HEK293 (cell line): ENCODE measurements at regions not wholly inside any gene's neighbourhood (a gene's known extent, or its start where the extent isn't known, plus 50 kb on each side); places are given as distances from the start of the nearest gene placed in this dataset.

Source experiments
- CTCF ChIA-PET: fragments of 350-600 bp; formaldehyde crosslinking; extraction: SDS; loops from one replicate; lab custom pipeline; 2021; ENCODE audit warnings: antibody characterized with exemption; lab: Yijun Ruan, JAX
- POLR2A ChIA-PET: fragments of 300-600 bp; formaldehyde crosslinking; extraction: SDS; loops from one replicate; lab custom pipeline; 2020; ENCODE audit warnings: antibody characterized with exemption, inconsistent platforms; lab: Yijun Ruan, JAX
- H3K27ac ChIP-seq: fragments of 200-500 bp; sonication (Bioruptor generic); 2 replicates; pipeline ENCODE4 v1.5.1; 2014; ENCODE audit warnings: low read depth, low read length, control low read depth, inconsistent platforms; ENCODE audit errors: extremely low read depth
- H3K36me3 ChIP-seq, 2 experiments: fragments of 200-500 bp in 1 of 2; sonication (Bioruptor generic) in 1 of 2; 1 replicate in 1 of 2; 2 replicates in 1 of 2; pipeline ENCODE4 v1.5.1; 2014 to 2017; ENCODE audit warnings: inconsistent platforms in 2 of 2, low read length in 2 of 2; ENCODE audit not compliant: control insufficient read depth in 2 of 2, insufficient read depth in 1 of 2
- H3K4me1 ChIP-seq: fragments of 200-500 bp; sonication (Bioruptor generic); 2 replicates; pipeline ENCODE4 v1.5.1; 2014; ENCODE audit warnings: mild to moderate bottlenecking, low read length, inconsistent platforms; ENCODE audit not compliant: control insufficient read depth, insufficient read depth
- H3K4me3 ChIP-seq: 2 replicates; pipeline ENCODE4 v1.5.1; 2011; ENCODE audit warnings: low read depth, mild to moderate bottlenecking, control low read depth, low read length, moderate library complexity
- H3K9me3 ChIP-seq: fragments of 200-500 bp; sonication (Bioruptor generic); 2 replicates; pipeline ENCODE4 v1.5.1; 2014; ENCODE audit warnings: low read depth, low read length, inconsistent platforms; ENCODE audit not compliant: control insufficient read depth, insufficient read depth
- ATF2 ChIP-seq: fragments of 450-650 bp; formaldehyde crosslinking; IDR thresholded peaks from 2 replicates; pipeline ENCODE4 v1.5.1; 2016; ENCODE audit warnings: missing biosample characterization, missing genetic modification characterization, low read depth
- BCL11B ChIP-seq: fragments of 450-650 bp; formaldehyde crosslinking; IDR thresholded peaks from 2 replicates; pipeline ENCODE4 v1.5.1; 2016; ENCODE audit warnings: low read depth, missing biosample characterization, missing genetic modification characterization
- ELK4 ChIP-seq: IDR thresholded peaks from 2 replicates; pipeline ENCODE4 v1.6.1; 2011; ENCODE audit warnings: mild to moderate bottlenecking, low read depth, low read length, borderline replicate concordance
- GLIS1 ChIP-seq: fragments of 450-650 bp; formaldehyde crosslinking; IDR thresholded peaks from 2 replicates; pipeline ENCODE4 v1.5.1; 2016; ENCODE audit warnings: missing biosample characterization, missing genetic modification characterization
- HOXA7 ChIP-seq: sonication (generic); formaldehyde crosslinking; IDR thresholded peaks from 2 replicates; pipeline ENCODE4 v1.8.1; 2022; ENCODE audit warnings: missing genetic modification reagents, borderline replicate concordance
- MEIS1 ChIP-seq: sonication (generic); formaldehyde crosslinking; IDR thresholded peaks from 2 replicates; pipeline ENCODE4 v1.8.1; 2022; ENCODE audit warnings: missing genetic modification reagents, mild to moderate bottlenecking, borderline replicate concordance
- SETDB1 ChIP-seq: IDR thresholded peaks from one replicate; pipeline ENCODE4 v1.6.1; 2017; ENCODE audit warnings: mild to moderate bottlenecking, low read length, moderate library complexity, mixed read lengths; ENCODE audit not compliant: insufficient read length
- YY2 ChIP-seq: fragments of 450-650 bp; formaldehyde crosslinking; IDR thresholded peaks from 2 replicates; pipeline ENCODE4 v1.5.1; 2016; ENCODE audit warnings: missing biosample characterization, missing genetic modification characterization
- ZBTB21 ChIP-seq: fragments of 450-650 bp; formaldehyde crosslinking; IDR thresholded peaks from 2 replicates; pipeline ENCODE4 v1.5.1; 2017; ENCODE audit warnings: missing biosample characterization, missing genetic modification characterization
- ZNF404 ChIP-seq: fragments of 450-650 bp; formaldehyde crosslinking; IDR thresholded peaks from 2 replicates; pipeline ENCODE4 v1.5.1; 2017; ENCODE audit warnings: missing biosample characterization, missing genetic modification characterization
- ZNF433 ChIP-seq: fragments of 450-650 bp; formaldehyde crosslinking; IDR thresholded peaks from 2 replicates; pipeline ENCODE4 v1.5.1; 2016; ENCODE audit warnings: missing biosample characterization, missing genetic modification characterization, low read depth
- ZNF521 ChIP-seq: fragments of 450-650 bp; formaldehyde crosslinking; IDR thresholded peaks from 2 replicates; pipeline ENCODE4 v1.5.1; 2017; ENCODE audit warnings: missing biosample characterization, mild to moderate bottlenecking, missing genetic modification characterization
- ZNF548 ChIP-seq: fragments of 450-650 bp; formaldehyde crosslinking; IDR thresholded peaks from 2 replicates; pipeline ENCODE4 v1.5.1; 2016; ENCODE audit warnings: missing biosample characterization, missing genetic modification characterization
- ZNF701 ChIP-seq: fragments of 450-650 bp; formaldehyde crosslinking; IDR thresholded peaks from 2 replicates; pipeline ENCODE4 v1.5.1; 2016; ENCODE audit warnings: missing biosample characterization, missing genetic modification characterization
- TF ChIP-seq, protein P1 (sequence below): fragments of 450-650 bp; formaldehyde crosslinking; IDR thresholded peaks from 2 replicates; pipeline ENCODE4 v1.5.1; 2016; ENCODE audit warnings: missing biosample characterization, missing genetic modification characterization
- TF ChIP-seq, protein P2 (sequence below): fragments of 450-650 bp; formaldehyde crosslinking; optimal IDR thresholded peaks from 2 replicates; pipeline ENCODE3; 2016; ENCODE audit warnings: missing biosample characterization, mild to moderate bottlenecking, missing genetic modification characterization
- TF ChIP-seq, protein P3 (sequence below): fragments of 450-650 bp; formaldehyde crosslinking; IDR thresholded peaks from 2 replicates; pipeline ENCODE4 v1.5.1; 2017; ENCODE audit warnings: missing biosample characterization, missing genetic modification characterization
- TF ChIP-seq, protein P4 (sequence below): fragments of 450-650 bp; formaldehyde crosslinking; IDR thresholded peaks from 2 replicates; pipeline ENCODE4 v1.5.0; 2017; ENCODE audit warnings: missing biosample characterization, missing genetic modification characterization, borderline replicate concordance
- TF ChIP-seq, protein P5 (sequence below): fragments of 450-650 bp; formaldehyde crosslinking; IDR thresholded peaks from 2 replicates; pipeline ENCODE4 v1.5.1; 2016; ENCODE audit warnings: missing biosample characterization, missing genetic modification characterization
- TF ChIP-seq, protein P6 (sequence below): fragments of 450-650 bp; formaldehyde crosslinking; IDR thresholded peaks from 2 replicates; pipeline ENCODE4 v1.5.1; 2016; ENCODE audit warnings: missing biosample characterization, missing genetic modification characterization
- TF ChIP-seq, protein P7 (sequence below): fragments of 450-650 bp; formaldehyde crosslinking; IDR thresholded peaks from 2 replicates; pipeline ENCODE4 v1.5.1; 2016; ENCODE audit warnings: missing biosample characterization, missing genetic modification characterization

GRCh38 chr3:177803500-177803899 is 606.2 kb upstream of the TBL1XR1 start:
- Histone ChIP-seq H3K4me1 (no peaks in the 10 kb centered on the region), H3K27ac (no peak overlapping the region)
- CTCF ChIA-PET, result no interaction called here
- TF ChIP-seq BCL11B (tag by site-specific recombination) (no peak), HOXA7 (no peak), ZNF521 (no peak), ATF2 (tag by site-specific recombination) (no peak), ZNF404 (no peak), GLIS1 (tag by site-specific recombination) (no peak), SETDB1 (no peak), ELK4 (no peak), MEIS1 (no peak)
- TF ChIP-seq, protein P1, sequence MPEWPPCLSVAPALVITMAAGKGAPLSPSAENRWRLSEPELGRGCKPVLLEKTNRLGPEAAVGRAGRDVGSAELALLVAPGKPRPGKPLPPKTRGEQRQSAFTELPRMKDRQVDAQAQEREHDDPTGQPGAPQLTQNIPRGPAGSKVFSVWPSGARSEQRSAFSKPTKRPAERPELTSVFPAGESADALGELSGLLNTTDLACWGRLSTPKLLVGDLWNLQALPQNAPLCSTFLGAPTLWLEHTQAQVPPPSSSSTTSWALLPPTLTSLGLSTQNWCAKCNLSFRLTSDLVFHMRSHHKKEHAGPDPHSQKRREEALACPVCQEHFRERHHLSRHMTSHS (tag by site-specific recombination), result no peak
- TF ChIP-seq, protein P2, sequence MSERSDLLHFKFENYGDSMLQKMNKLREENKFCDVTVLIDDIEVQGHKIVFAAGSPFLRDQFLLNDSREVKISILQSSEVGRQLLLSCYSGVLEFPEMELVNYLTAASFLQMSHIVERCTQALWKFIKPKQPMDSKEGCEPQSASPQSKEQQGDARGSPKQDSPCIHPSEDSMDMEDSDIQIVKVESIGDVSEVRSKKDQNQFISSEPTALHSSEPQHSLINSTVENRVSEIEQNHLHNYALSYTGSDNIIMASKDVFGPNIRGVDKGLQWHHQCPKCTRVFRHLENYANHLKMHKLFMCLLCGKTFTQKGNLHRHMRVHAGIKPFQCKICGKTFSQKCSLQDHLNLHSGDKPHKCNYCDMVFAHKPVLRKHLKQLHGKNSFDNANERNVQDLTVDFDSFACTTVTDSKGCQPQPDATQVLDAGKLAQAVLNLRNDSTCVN, result no peak
- TF ChIP-seq, protein P3, sequence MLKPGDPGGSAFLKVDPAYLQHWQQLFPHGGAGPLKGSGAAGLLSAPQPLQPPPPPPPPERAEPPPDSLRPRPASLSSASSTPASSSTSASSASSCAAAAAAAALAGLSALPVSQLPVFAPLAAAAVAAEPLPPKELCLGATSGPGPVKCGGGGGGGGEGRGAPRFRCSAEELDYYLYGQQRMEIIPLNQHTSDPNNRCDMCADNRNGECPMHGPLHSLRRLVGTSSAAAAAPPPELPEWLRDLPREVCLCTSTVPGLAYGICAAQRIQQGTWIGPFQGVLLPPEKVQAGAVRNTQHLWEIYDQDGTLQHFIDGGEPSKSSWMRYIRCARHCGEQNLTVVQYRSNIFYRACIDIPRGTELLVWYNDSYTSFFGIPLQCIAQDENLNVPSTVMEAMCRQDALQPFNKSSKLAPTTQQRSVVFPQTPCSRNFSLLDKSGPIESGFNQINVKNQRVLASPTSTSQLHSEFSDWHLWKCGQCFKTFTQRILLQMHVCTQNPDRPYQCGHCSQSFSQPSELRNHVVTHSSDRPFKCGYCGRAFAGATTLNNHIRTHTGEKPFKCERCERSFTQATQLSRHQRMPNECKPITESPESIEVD (tag by site-specific recombination), result no peak
- TF ChIP-seq, protein P4, sequence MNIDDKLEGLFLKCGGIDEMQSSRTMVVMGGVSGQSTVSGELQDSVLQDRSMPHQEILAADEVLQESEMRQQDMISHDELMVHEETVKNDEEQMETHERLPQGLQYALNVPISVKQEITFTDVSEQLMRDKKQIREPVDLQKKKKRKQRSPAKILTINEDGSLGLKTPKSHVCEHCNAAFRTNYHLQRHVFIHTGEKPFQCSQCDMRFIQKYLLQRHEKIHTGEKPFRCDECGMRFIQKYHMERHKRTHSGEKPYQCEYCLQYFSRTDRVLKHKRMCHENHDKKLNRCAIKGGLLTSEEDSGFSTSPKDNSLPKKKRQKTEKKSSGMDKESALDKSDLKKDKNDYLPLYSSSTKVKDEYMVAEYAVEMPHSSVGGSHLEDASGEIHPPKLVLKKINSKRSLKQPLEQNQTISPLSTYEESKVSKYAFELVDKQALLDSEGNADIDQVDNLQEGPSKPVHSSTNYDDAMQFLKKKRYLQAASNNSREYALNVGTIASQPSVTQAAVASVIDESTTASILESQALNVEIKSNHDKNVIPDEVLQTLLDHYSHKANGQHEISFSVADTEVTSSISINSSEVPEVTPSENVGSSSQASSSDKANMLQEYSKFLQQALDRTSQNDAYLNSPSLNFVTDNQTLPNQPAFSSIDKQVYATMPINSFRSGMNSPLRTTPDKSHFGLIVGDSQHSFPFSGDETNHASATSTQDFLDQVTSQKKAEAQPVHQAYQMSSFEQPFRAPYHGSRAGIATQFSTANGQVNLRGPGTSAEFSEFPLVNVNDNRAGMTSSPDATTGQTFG (tag by site-specific recombination), result no peak
- TF ChIP-seq, protein P5, sequence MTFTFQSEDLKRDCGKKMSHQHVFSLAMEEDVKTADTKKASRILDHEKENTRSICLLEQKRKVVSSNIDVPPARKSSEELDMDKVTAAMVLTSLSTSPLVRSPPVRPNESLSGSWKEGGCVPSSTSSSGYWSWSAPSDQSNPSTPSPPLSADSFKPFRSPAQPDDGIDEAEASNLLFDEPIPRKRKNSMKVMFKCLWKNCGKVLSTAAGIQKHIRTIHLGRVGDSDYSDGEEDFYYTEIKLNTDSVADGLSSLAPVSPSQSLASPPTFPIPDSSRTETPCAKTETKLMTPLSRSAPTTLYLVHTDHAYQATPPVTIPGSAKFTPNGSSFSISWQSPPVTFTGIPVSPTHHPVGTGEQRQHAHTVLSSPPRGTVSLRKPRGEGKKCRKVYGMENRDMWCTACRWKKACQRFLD (tag by site-specific recombination), result no peak
- TF ChIP-seq, all 188 proteins: peak for 0
- Histone ChIP-seq H3K9me3 (no peaks in the 10 kb centered on the region), H3K4me3 (no peak overlapping the region), H3K36me3 (no peaks in the 10 kb centered on the region)
- POLR2A ChIA-PET, result no interaction called here

DNA sequence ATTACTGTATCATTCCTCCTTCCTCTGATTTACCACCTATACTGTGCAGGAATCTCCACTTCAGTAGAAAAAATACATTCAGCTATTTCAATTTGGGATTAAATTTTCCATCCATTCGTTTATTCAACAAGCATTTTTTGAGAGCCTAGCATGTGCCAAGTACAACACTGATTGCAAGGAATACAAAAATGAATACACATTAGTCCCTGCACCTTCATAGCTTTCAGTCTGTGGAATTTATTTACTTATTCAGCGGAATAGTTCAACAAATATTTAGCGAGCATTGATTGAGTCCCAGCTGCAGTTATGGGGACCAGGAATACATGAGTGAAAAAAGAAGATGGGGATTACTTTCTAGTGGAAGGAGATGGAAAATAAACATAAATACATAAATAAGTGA is 606.8 kb upstream of the TBL1XR1 start:
- Histone ChIP-seq H3K4me1 (no peaks in the 10 kb centered on the region), H3K27ac (no peak overlapping the region), H3K9me3 (no peaks in the 10 kb centered on the region), H3K4me3 (no peak overlapping the region), H3K36me3 (no peaks in the 10 kb centered on the region)
- CTCF ChIA-PET, result interaction anchor here (0.6 kb wide), 1 partner anchor 244 kb away, joined by 3 read pairs; no protein-coding TSS in a partner anchor
- POLR2A ChIA-PET, result no interaction called here
- no peak for TF ChIP-seq YY2 (tag by site-specific recombination)
- TF ChIP-seq ZBTB21 (tag by site-specific recombination), result no peak
- no peak for TF ChIP-seq ZNF548 (tag by site-specific recombination)
- TF ChIP-seq ZNF433 (tag by site-specific recombination), result no peak
- TF ChIP-seq, protein P6, sequence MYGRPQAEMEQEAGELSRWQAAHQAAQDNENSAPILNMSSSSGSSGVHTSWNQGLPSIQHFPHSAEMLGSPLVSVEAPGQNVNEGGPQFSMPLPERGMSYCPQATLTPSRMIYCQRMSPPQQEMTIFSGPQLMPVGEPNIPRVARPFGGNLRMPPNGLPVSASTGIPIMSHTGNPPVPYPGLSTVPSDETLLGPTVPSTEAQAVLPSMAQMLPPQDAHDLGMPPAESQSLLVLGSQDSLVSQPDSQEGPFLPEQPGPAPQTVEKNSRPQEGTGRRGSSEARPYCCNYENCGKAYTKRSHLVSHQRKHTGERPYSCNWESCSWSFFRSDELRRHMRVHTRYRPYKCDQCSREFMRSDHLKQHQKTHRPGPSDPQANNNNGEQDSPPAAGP (tag by site-specific recombination), result no peak
- TF ChIP-seq ZNF701 (tag by site-specific recombination), result no peak
- TF ChIP-seq, protein P7, sequence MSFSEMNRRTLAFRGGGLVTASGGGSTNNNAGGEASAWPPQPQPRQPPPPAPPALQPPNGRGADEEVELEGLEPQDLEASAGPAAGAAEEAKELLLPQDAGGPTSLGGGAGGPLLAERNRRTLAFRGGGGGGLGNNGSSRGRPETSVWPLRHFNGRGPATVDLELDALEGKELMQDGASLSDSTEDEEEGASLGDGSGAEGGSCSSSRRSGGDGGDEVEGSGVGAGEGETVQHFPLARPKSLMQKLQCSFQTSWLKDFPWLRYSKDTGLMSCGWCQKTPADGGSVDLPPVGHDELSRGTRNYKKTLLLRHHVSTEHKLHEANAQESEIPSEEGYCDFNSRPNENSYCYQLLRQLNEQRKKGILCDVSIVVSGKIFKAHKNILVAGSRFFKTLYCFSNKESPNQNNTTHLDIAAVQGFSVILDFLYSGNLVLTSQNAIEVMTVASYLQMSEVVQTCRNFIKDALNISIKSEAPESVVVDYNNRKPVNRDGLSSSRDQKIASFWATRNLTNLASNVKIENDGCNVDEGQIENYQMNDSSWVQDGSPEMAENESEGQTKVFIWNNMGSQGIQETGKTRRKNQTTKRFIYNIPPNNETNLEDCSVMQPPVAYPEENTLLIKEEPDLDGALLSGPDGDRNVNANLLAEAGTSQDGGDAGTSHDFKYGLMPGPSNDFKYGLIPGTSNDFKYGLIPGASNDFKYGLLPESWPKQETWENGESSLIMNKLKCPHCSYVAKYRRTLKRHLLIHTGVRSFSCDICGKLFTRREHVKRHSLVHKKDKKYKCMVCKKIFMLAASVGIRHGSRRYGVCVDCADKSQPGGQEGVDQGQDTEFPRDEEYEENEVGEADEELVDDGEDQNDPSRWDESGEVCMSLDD, result no peak
